Smooth muscle cell (in vitro differentiated cells): ENCODE measurements at regions not wholly inside any gene's neighbourhood (a gene's known extent, or its start where the extent isn't known, plus 50 kb on each side); places are given as distances from the start of the nearest gene placed in this dataset.

ENCODE experiments used
- DNase-seq: peaks from one replicate; lab custom pipeline; 2025; ENCODE audit not compliant: unreplicated experiment; lab: John Stamatoyannopoulos, UW
- H2AFZ ChIP-seq: fragments of 200-600 bp; sonication (generic); 2 replicates; pipeline ENCODE4 v1.6.0; 2016; ENCODE audit warnings: antibody characterized with exemption, low read depth, mild to moderate bottlenecking
- H3F3A ChIP-seq: fragments of 200-600 bp; sonication (generic); 2 replicates; pipeline ENCODE4 v1.6.0; 2017; ENCODE audit warnings: antibody characterized with exemption, low read depth
- H3K27ac ChIP-seq: fragments of 200-600 bp; sonication (generic); 2 replicates; pipeline ENCODE4 v1.5.1; 2016; ENCODE audit warnings: low read depth, mild to moderate bottlenecking
- H3K27me3 ChIP-seq: fragments of 200-600 bp; sonication (generic); 2 replicates; pipeline ENCODE4 v1.6.1; 2016; ENCODE audit warnings: low read depth, mild to moderate bottlenecking
- H3K36me3 ChIP-seq: fragments of 200-600 bp; sonication (generic); 2 replicates; pipeline ENCODE4 v1.5.1; 2016; ENCODE audit warnings: low read depth
- H3K4me1 ChIP-seq: fragments of 200-600 bp; sonication (generic); 2 replicates; pipeline ENCODE4 v1.5.1; 2016; ENCODE audit warnings: low read depth
- H3K4me2 ChIP-seq: fragments of 200-600 bp; sonication (generic); 2 replicates; pipeline ENCODE4 v1.6.0; 2016; ENCODE audit warnings: mild to moderate bottlenecking
- H3K4me3 ChIP-seq: fragments of 200-600 bp; sonication (generic); 2 replicates; pipeline ENCODE4 v1.5.1; 2016; ENCODE audit warnings: mild to moderate bottlenecking
- H3K79me2 ChIP-seq: fragments of 200-600 bp; sonication (generic); 2 replicates; pipeline ENCODE4 v1.6.0; 2016; ENCODE audit warnings: low read depth, mild to moderate bottlenecking
- H3K9ac ChIP-seq: fragments of 200-600 bp; sonication (generic); 2 replicates; pipeline ENCODE4 v1.6.0; 2016; ENCODE audit warnings: low read depth
- H3K9me3 ChIP-seq: fragments of 200-600 bp; sonication (generic); replicated peaks from 2 replicates; pipeline ENCODE4 v1.5.1; 2016; ENCODE audit warnings: low read depth
- H4K20me1 ChIP-seq: fragments of 200-600 bp; sonication (generic); 2 replicates; pipeline ENCODE4 v1.6.0; 2016; ENCODE audit warnings: low read depth
- CTCF ChIP-seq: fragments of 200-600 bp; sonication (generic); IDR thresholded peaks from 2 replicates; pipeline ENCODE4 v1.5.1; 2017; ENCODE audit warnings: borderline replicate concordance, mild to moderate bottlenecking, antibody characterized with exemption; ENCODE audit not compliant: insufficient read depth, poor library complexity, severe bottlenecking
- WGBS: methylation state at CpG from one replicate; pipeline ENCODE4 v1.1.7; 2016; ENCODE audit warnings: low lambda C conversion rate; 5-methylcytosine and 5-hydroxymethylcytosine counted together

GRCh38 chr3:78398401-78398800 lies 1358.5 kb downstream of the ROBO2 start:
- H3K4me3 ChIP-seq, result no peak overlapping the region
- DNase-seq, result no peak
- H3K4me1 ChIP-seq, result no peaks in the 10 kb centered on the region
- no peak overlapping the region for H3K4me2 ChIP-seq
- no peaks in the 10 kb centered on the region for H3K36me3 ChIP-seq
- H3K27ac ChIP-seq, result no peak overlapping the region
- H4K20me1 ChIP-seq, result no peaks in the 10 kb centered on the region
- no peaks in the 10 kb centered on the region for H3K27me3 ChIP-seq
- H3K9me3 ChIP-seq, result no peaks in the 10 kb centered on the region
- no peaks in the 10 kb centered on the region for H3K79me2 ChIP-seq
- no peak overlapping the region for H3K9ac ChIP-seq
- no peaks in the 10 kb centered on the region for H3F3A ChIP-seq
- WGBS, result 83% methylated on average over 2 of the region's 2 CpGs
- no peak overlapping the region for H2AFZ ChIP-seq
- TF ChIP-seq CTCF, result no peak

GRCh38 chr3:78402720-78403119 lies 1362.8 kb downstream of the ROBO2 start:
- Histone ChIP-seq H3K4me3 (no peak overlapping the region), H3K79me2 (no peaks in the 10 kb centered on the region), H3K4me1 (no peaks in the 10 kb centered on the region), H3K9ac (no peak overlapping the region), H3F3A (no peaks in the 10 kb centered on the region), H3K27ac (no peak overlapping the region), H4K20me1 (no peaks in the 10 kb centered on the region), H3K27me3 (no peaks in the 10 kb centered on the region), H2AFZ (no peak overlapping the region), H3K4me2 (no peak overlapping the region), H3K9me3 (no peaks in the 10 kb centered on the region), H3K36me3 (no peaks in the 10 kb centered on the region)
- WGBS, result 78% methylated on average over 1 of the region's 1 CpG
- no peak for DNase-seq
- TF ChIP-seq CTCF, result no peak

GRCh38 chr3:78405745-78406144 lies 1362.1 kb downstream of the ROBO1 start:
- Histone ChIP-seq H3K4me3 (no peak overlapping the region), H4K20me1 (no peaks in the 10 kb centered on the region), H2AFZ (no peak overlapping the region), H3K4me2 (no peak overlapping the region), H3K9me3 (no peaks in the 10 kb centered on the region), H3K27ac (no peak overlapping the region), H3K79me2 (no peaks in the 10 kb centered on the region), H3K4me1 (no peaks in the 10 kb centered on the region), H3K9ac (no peak overlapping the region), H3F3A (no peaks in the 10 kb centered on the region), H3K27me3 (no peaks in the 10 kb centered on the region), H3K36me3 (no peaks in the 10 kb centered on the region)
- WGBS, result 84% methylated on average over 3 of the region's 3 CpGs
- no peak for DNase-seq
- no peak for TF ChIP-seq CTCF

GRCh38 chr3:78406396-78406795 lies 1361.4 kb downstream of the ROBO1 start:
- Histone ChIP-seq H3K79me2 (no peaks in the 10 kb centered on the region), H2AFZ (no peak overlapping the region), H3K27ac (no peak overlapping the region), H3K4me1 (no peaks in the 10 kb centered on the region), H3K4me2 (no peak overlapping the region), H3K9ac (no peak overlapping the region), H3K9me3 (no peaks in the 10 kb centered on the region), H3K27me3 (no peaks in the 10 kb centered on the region), H4K20me1 (no peaks in the 10 kb centered on the region), H3K4me3 (no peak overlapping the region), H3F3A (no peaks in the 10 kb centered on the region), H3K36me3 (no peaks in the 10 kb centered on the region)
- WGBS, result 96% methylated on average over 2 of the region's 2 CpGs
- no peak for TF ChIP-seq CTCF
- no peak for DNase-seq
